GM12878 (cell line): ENCODE measurements at regions not wholly inside any gene's neighbourhood (a gene's known extent, or its start where the extent isn't known, plus 50 kb on each side); places are given as distances from the start of the nearest gene placed in this dataset.

ENCODE experiments used
- ATAC-seq: fragments of 200-7000 bp; cut with Tn5 transposase; 3 replicates; pipeline ENCODE4 v1.9.1; 2020; ENCODE audit warnings: mild to moderate bottlenecking, moderate library complexity
- BruUV-seq: library from RNA; stranded (reverse); fragments of 400-500 nt; replicated peaks from 2 replicates; lab custom pipeline; 2021; lab: Mats Ljungman, UMichigan
- CTCF ChIA-PET: fragments of 300-600 bp; sonication (Branson Sonifier 250); formaldehyde crosslinking; extraction: SDS; loops from one replicate; lab custom pipeline; 2021; ENCODE audit warnings: inconsistent platforms; lab: Yijun Ruan, JAX
- POLR2A ChIA-PET: fragments of 350-600 bp; formaldehyde crosslinking; extraction: SDS; loops from one replicate; lab custom pipeline; 2021; ENCODE audit warnings: inconsistent platforms; lab: Charles Lee
- RAD21 ChIA-PET: fragments of 300-600 bp; sonication (Branson Sonifier 250); formaldehyde crosslinking; loops from one replicate; lab custom pipeline; 2023; ENCODE audit warnings: antibody characterized with exemption; ENCODE audit not compliant: unreplicated experiment; lab: Charles Lee
- SMC1A ChIA-PET: fragments of 300-600 bp; sonication (Branson Sonifier 250); formaldehyde crosslinking; loops from one replicate; lab custom pipeline; 2023; ENCODE audit not compliant: unreplicated experiment, uncharacterized antibody; lab: Charles Lee
- DNase-seq: peaks from one replicate; pipeline ENCODE4 v3.0.0-alpha.2; 2011; ENCODE audit warnings: low read depth, low spot score
- FAIRE-seq: peaks from 3 replicates; lab custom pipeline; 2011; peaks lifted over from hg19 to GRCh38; lab: Jason Lieb, UNC
- H2AFZ ChIP-seq: 2 replicates; pipeline ENCODE4 v1.6.0; 2011; ENCODE audit warnings: low read depth, low read length, control low read depth; ENCODE audit not compliant: control insufficient read depth
- H3K27ac ChIP-seq: 2 replicates; pipeline ENCODE4 v1.5.1; 2011; ENCODE audit warnings: control low read depth; ENCODE audit not compliant: control insufficient read depth, insufficient read depth
- H3K27me3 ChIP-seq, 2 experiments: replicated peaks in 1 of 2; 2 replicates each; pipeline versions ENCODE4 v1.6.0 to v1.6.1; 2011; ENCODE audit warnings: low read length in 1 of 2; ENCODE audit not compliant: control insufficient read depth in 2 of 2, insufficient read depth in 2 of 2
- H3K36me3 ChIP-seq, 2 experiments: 2 replicates each; pipeline ENCODE4 v1.5.1; 2011; ENCODE audit warnings: low read length in 1 of 2; ENCODE audit not compliant: control insufficient read depth in 2 of 2, insufficient read depth in 2 of 2
- H3K4me1 ChIP-seq: 2 replicates; pipeline ENCODE4 v1.6.1; 2011; ENCODE audit warnings: mild to moderate bottlenecking, low read length, moderate library complexity, mixed read lengths; ENCODE audit not compliant: control insufficient read depth, insufficient read depth
- H3K4me2 ChIP-seq: 2 replicates; pipeline ENCODE4 v1.6.0; 2011; ENCODE audit warnings: control low read depth; ENCODE audit not compliant: control insufficient read depth, insufficient read depth
- H3K4me3 ChIP-seq: fragments of 200-600 bp; sonication (generic); 2 replicates; pipeline ENCODE4 v1.5.1; 2016
- H3K79me2 ChIP-seq: 2 replicates; pipeline ENCODE4 v1.6.0; 2011; ENCODE audit warnings: low read length; ENCODE audit not compliant: control insufficient read depth, insufficient read depth
- H3K9ac ChIP-seq: 2 replicates; pipeline ENCODE4 v1.8.0; 2011; ENCODE audit warnings: low read length, control low read depth, mixed read lengths; ENCODE audit not compliant: control insufficient read depth, insufficient read depth
- H3K9me3 ChIP-seq: replicated peaks from 3 replicates; pipeline ENCODE4 v1.5.1; 2011; ENCODE audit warnings: mild to moderate bottlenecking, low read length; ENCODE audit not compliant: control insufficient read depth, insufficient read depth
- H4K20me1 ChIP-seq: 2 replicates; pipeline ENCODE4 v1.6.0; 2011; ENCODE audit not compliant: control insufficient read depth, insufficient read depth
- BHLHE40 ChIP-seq, 2 experiments: fragments of 450-650 bp in 1 of 2; IDR thresholded peaks; 2 replicates each; pipeline ENCODE4 v1.6.1; 2011 to 2017; ENCODE audit warnings: low read depth in 2 of 2, borderline replicate concordance in 1 of 2, improper control_type of control experiment in 1 of 2, low read length in 1 of 2, mild to moderate bottlenecking in 1 of 2
- CREB1 ChIP-seq: IDR thresholded peaks from 2 replicates; pipeline ENCODE4 v1.6.1; 2012; ENCODE audit warnings: low read depth, mild to moderate bottlenecking, inconsistent platforms
- ETV6 ChIP-seq, 2 experiments: fragments of 450-650 bp in 1 of 2; IDR thresholded peaks in 1 of 2; conservative IDR thresholded peaks in 1 of 2; 2 replicates each; pipeline ENCODE4 v1.6.1; 2014; ENCODE audit warnings: antibody characterized with exemption in 1 of 2, borderline replicate concordance in 1 of 2, low read depth in 1 of 2, mild to moderate bottlenecking in 1 of 2, moderate library complexity in 1 of 2
- FOXK2 ChIP-seq: fragments of 450-650 bp; IDR thresholded peaks from 2 replicates; pipeline ENCODE4 v1.6.1; 2017; ENCODE audit warnings: mild to moderate bottlenecking, moderate library complexity
- LARP7 ChIP-seq: fragments of 450-650 bp; IDR thresholded peaks from 2 replicates; pipeline ENCODE4 v1.6.1; 2017; ENCODE audit warnings: mild to moderate bottlenecking
- MEF2A ChIP-seq: IDR thresholded peaks from 2 replicates; pipeline ENCODE4 v1.6.1; 2011; ENCODE audit warnings: low read depth, mild to moderate bottlenecking, low read length, moderate library complexity; ENCODE audit not compliant: insufficient read depth
- POLR2A ChIP-seq: IDR thresholded peaks from 2 replicates; pipeline ENCODE4 v1.6.1; 2011; ENCODE audit warnings: low read depth, mild to moderate bottlenecking, low read length
- SIN3A ChIP-seq: IDR thresholded peaks from 2 replicates; pipeline ENCODE4 v1.6.1; 2012; ENCODE audit warnings: low read depth, low read length, improper control_type of control experiment
- SIX5 ChIP-seq: IDR thresholded peaks from 2 replicates; pipeline ENCODE4 v1.6.1; 2011; ENCODE audit warnings: mild to moderate bottlenecking, low read depth, low read length, moderate library complexity; ENCODE audit not compliant: severe bottlenecking
- USF1 ChIP-seq: IDR thresholded peaks from 2 replicates; pipeline ENCODE4 v1.6.1; 2011; ENCODE audit warnings: borderline replicate concordance, low read depth, mild to moderate bottlenecking, moderate library complexity, mixed read lengths, low read length; ENCODE audit not compliant: insufficient read depth; ENCODE audit errors: extremely low read length
- ZNF622 ChIP-seq: fragments of 450-650 bp; IDR thresholded peaks from 2 replicates; pipeline ENCODE4 v1.6.1; 2017; ENCODE audit warnings: mild to moderate bottlenecking, inconsistent platforms
- ZSCAN29 ChIP-seq: fragments of 450-650 bp; IDR thresholded peaks from 2 replicates; pipeline ENCODE4 v1.6.1; 2017; ENCODE audit warnings: mild to moderate bottlenecking, moderate library complexity
- WGBS: methylation state at CpG from one replicate; pipeline ENCODE4 v1.1.6; 2016; ENCODE audit warnings: low lambda C conversion rate; ENCODE audit not compliant: insufficient replicate concordance, insufficient coverage; ENCODE audit errors: missing lambda C conversion rate; 5-methylcytosine and 5-hydroxymethylcytosine counted together
- in situ Hi-C: fragments of 300-500 bp; cut with MboI; formaldehyde crosslinking; loops from 9 replicates; pipeline ENCODE4 v1.14.3; 2018; ENCODE audit warnings: mixed read lengths
- intact Hi-C: fragments of 100-400 bp; cut with micrococcal nuclease; formaldehyde crosslinking; loops from one replicate; pipeline ENCODE4 v1.14.2; 2022; ENCODE audit not compliant: unreplicated experiment

DNA sequence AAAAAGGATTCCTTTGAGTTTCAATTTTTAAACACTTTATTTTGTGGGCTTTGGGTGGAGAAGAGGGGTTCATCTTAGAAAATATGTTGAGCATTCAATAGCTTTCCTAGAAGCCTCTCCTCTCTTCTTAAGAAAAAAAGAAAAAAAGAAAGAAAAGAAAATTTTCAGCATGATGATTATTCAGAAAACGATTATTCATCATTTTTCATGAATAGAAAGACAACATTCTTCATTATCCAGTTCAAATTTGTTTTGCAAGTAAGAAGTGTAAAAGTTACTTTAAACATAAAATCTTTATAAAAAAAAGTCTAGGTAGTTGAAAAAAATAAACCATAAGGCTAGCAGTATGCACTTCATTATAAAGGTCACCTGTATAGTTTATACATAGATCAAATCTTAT, 636.5 kb downstream of the IRX1 start:
- FAIRE-seq (no peak), ATAC-seq (no peak), DNase-seq (no peak)
- BruUV-seq: no TSS peak
- Histone ChIP-seq H2AFZ (no peak overlapping the region), H3K36me3 (no peaks in the 10 kb centered on the region), H4K20me1 (no peaks in the 10 kb centered on the region), H3K4me2 (no peak overlapping the region), H3K27me3 (no peaks in the 10 kb centered on the region), H3K4me3 (no peak overlapping the region), H3K9me3 (no peaks in the 10 kb centered on the region; the same call in 2 of the 3 replicates), H3K27ac (no peak overlapping the region), H3K9ac (no peak overlapping the region), H3K4me1 (no peaks in the 10 kb centered on the region)
- POLR2A ChIA-PET: no interaction called here
- CTCF ChIA-PET: no interaction called here
- 0% methylated on average over 1 of the region's 1 CpG for WGBS
- SMC1A ChIA-PET: no interaction called here
- intact Hi-C loops (no loop called here), in situ Hi-C loops (no loop called here)
- RAD21 ChIA-PET: no interaction called here
- TF ChIP-seq SIX5 (no peak), ZSCAN29 (no peak), ZNF622 (no peak), CREB1 (no peak), SIN3A (no peak), ETV6 (conservative IDR thresholded peaks at IDR 0.05 in 1 of 2, IDR thresholded peaks at IDR 0.05 in 1 of 2; ENCODE audit: borderline replicate concordance in 1 of 2, low read depth in 1 of 2) (no peak), POLR2A (no peak), LARP7 (no peak), USF1 (no peak), FOXK2 (no peak), MEF2A (no peak), BHLHE40 (IDR thresholded peaks at IDR 0.05; ENCODE audit: borderline replicate concordance in 1 of 2, low read depth in 2 of 2, low read length in 1 of 2) (no peak)
- TF ChIP-seq, all 136 proteins: peak for 0
- H3K79me2 ChIP-seq: no peaks in the 10 kb centered on the region
